SK-N-SH treated with all-trans-retinoic acid at 6 μM for 48 hours (cell line): ENCODE measurements at regions not wholly inside any gene's neighbourhood (a gene's known extent, or its start where the extent isn't known, plus 50 kb on each side); places are given as distances from the start of the nearest gene placed in this dataset.

ENCODE experiments used
- ATAC-seq: fragments of 200-7000 bp; cut with Tn5 transposase; 3 replicates; pipeline ENCODE4 v1.9.1; 2020; ENCODE audit warnings: mild to moderate bottlenecking, moderate library complexity
- ARNTL ChIP-seq: fragments of 450-650 bp; formaldehyde crosslinking; IDR thresholded peaks from 2 replicates; pipeline ENCODE4 v1.5.0; 2020; ENCODE audit warnings: low read depth, mild to moderate bottlenecking, moderate library complexity, borderline replicate concordance
- CSDC2 ChIP-seq: fragments of 250-450 bp; sonication (Bioruptor Pico); IDR thresholded peaks from 2 replicates; pipeline ENCODE4 v1.5.0; 2020; ENCODE audit warnings: mild to moderate bottlenecking, moderate library complexity
- ESRRG ChIP-seq: fragments of 250-450 bp; sonication (Bioruptor Pico); IDR thresholded peaks from 2 replicates; pipeline ENCODE4 v1.6.1; 2021; ENCODE audit warnings: mild to moderate bottlenecking
- GLIS3 ChIP-seq: fragments of 250-450 bp; sonication (Bioruptor Pico); IDR thresholded peaks from 2 replicates; pipeline ENCODE4 v1.5.0; 2020; ENCODE audit warnings: mild to moderate bottlenecking, moderate library complexity
- ISL1 ChIP-seq: fragments of 250-450 bp; sonication (Bioruptor Pico); IDR thresholded peaks from 2 replicates; pipeline ENCODE4 v2.1.2; 2022; ENCODE audit warnings: mild to moderate bottlenecking, moderate library complexity
- OSR1 ChIP-seq: fragments of 250-450 bp; sonication (Bioruptor Pico); IDR thresholded peaks from 2 replicates; pipeline ENCODE4 v1.8.0; 2022; ENCODE audit warnings: moderate library complexity, mild to moderate bottlenecking, inconsistent platforms
- PPARA ChIP-seq: fragments of 250-450 bp; sonication (Bioruptor Pico); IDR thresholded peaks from 2 replicates; pipeline ENCODE4 v1.5.0; 2020; ENCODE audit warnings: mild to moderate bottlenecking, borderline replicate concordance
- RARB ChIP-seq: fragments of 250-450 bp; sonication (Bioruptor Pico); IDR thresholded peaks from 2 replicates; pipeline ENCODE4 v1.8.0; 2021; ENCODE audit warnings: mild to moderate bottlenecking, moderate library complexity
- SNAI2 ChIP-seq: fragments of 250-450 bp; sonication (Bioruptor Pico); IDR thresholded peaks from 2 replicates; pipeline ENCODE4 v1.5.0; 2020; ENCODE audit warnings: mild to moderate bottlenecking, moderate library complexity
- TCF4 ChIP-seq: fragments of 250-450 bp; sonication (Bioruptor Pico); IDR thresholded peaks from 2 replicates; pipeline ENCODE4 v1.8.0; 2021; ENCODE audit warnings: mild to moderate bottlenecking, moderate library complexity, borderline replicate concordance
- TOX ChIP-seq: fragments of 250-450 bp; sonication (Bioruptor Pico); IDR thresholded peaks from 2 replicates; pipeline ENCODE4 v1.8.0; 2021; ENCODE audit warnings: mild to moderate bottlenecking, moderate library complexity, borderline replicate concordance
- ZC3H10 ChIP-seq: fragments of 250-450 bp; sonication (Bioruptor Pico); IDR thresholded peaks from 2 replicates; pipeline ENCODE4 v1.5.1; 2021; ENCODE audit warnings: mild to moderate bottlenecking, moderate library complexity
- ZFP30 ChIP-seq: fragments of 450-650 bp; formaldehyde crosslinking; IDR thresholded peaks from 2 replicates; pipeline ENCODE4 v1.5.0; 2022; ENCODE audit warnings: mild to moderate bottlenecking, moderate library complexity
- ZNF565 ChIP-seq: fragments of 450-650 bp; formaldehyde crosslinking; conservative IDR thresholded peaks from 2 replicates; pipeline ENCODE4 v1.5.0; 2020; ENCODE audit warnings: low read depth, mild to moderate bottlenecking, moderate library complexity
- ZNF70 ChIP-seq: fragments of 450-650 bp; formaldehyde crosslinking; IDR thresholded peaks from 2 replicates; pipeline ENCODE4 v1.5.0; 2020; ENCODE audit warnings: mild to moderate bottlenecking, moderate library complexity
- ZNF8 ChIP-seq: fragments of 450-650 bp; formaldehyde crosslinking; IDR thresholded peaks from 2 replicates; pipeline ENCODE4 v1.5.0; 2020; ENCODE audit warnings: mild to moderate bottlenecking, moderate library complexity
- TF ChIP-seq, protein P1 (sequence below): fragments of 250-450 bp; sonication (Bioruptor Pico); IDR thresholded peaks from 2 replicates; pipeline ENCODE4 v1.8.0; 2020; ENCODE audit warnings: mild to moderate bottlenecking, moderate library complexity, borderline replicate concordance
- TF ChIP-seq, protein P2 (sequence below): fragments of 250-450 bp; sonication (Bioruptor Pico); IDR thresholded peaks from 2 replicates; pipeline ENCODE4 v1.5.1; 2021; ENCODE audit warnings: mild to moderate bottlenecking, moderate library complexity
- TF ChIP-seq, protein P3 (sequence below): fragments of 250-450 bp; sonication (Bioruptor Pico); IDR thresholded peaks from 2 replicates; pipeline ENCODE4 v1.8.0; 2021; ENCODE audit warnings: low read depth, mild to moderate bottlenecking, moderate library complexity, borderline replicate concordance
- TF ChIP-seq, protein P4 (sequence below): fragments of 250-450 bp; sonication (Bioruptor Pico); IDR thresholded peaks from 2 replicates; pipeline ENCODE4 v1.5.0; 2020; ENCODE audit warnings: mild to moderate bottlenecking, moderate library complexity
- TF ChIP-seq, protein P5 (sequence below): fragments of 250-450 bp; sonication (Bioruptor Pico); IDR thresholded peaks from 2 replicates; pipeline ENCODE4 v1.5.1; 2020; ENCODE audit warnings: low read depth, mild to moderate bottlenecking, moderate library complexity

DNA sequence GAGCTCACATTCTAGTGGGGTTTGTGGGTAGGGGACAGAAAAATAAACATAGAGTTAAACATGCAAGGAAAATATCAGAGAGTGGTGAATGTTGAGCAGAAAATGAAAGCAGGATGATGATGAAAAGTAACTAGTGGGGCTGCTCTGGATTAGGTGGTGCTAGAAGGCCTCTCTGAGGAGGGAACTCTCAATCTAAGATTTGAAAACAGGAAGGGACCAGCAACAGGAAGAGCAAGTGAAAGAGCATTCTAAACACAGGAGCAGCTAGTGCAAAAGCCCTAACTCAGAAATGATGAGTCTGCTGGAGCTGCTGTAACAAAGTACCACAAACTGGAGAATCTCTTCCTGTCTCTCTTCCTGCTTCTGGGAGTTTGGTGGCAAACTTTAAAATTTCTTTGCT lies 468.6 kb upstream of the AGTR1 start:
- no peak for ATAC-seq
- TF ChIP-seq, protein P1, sequence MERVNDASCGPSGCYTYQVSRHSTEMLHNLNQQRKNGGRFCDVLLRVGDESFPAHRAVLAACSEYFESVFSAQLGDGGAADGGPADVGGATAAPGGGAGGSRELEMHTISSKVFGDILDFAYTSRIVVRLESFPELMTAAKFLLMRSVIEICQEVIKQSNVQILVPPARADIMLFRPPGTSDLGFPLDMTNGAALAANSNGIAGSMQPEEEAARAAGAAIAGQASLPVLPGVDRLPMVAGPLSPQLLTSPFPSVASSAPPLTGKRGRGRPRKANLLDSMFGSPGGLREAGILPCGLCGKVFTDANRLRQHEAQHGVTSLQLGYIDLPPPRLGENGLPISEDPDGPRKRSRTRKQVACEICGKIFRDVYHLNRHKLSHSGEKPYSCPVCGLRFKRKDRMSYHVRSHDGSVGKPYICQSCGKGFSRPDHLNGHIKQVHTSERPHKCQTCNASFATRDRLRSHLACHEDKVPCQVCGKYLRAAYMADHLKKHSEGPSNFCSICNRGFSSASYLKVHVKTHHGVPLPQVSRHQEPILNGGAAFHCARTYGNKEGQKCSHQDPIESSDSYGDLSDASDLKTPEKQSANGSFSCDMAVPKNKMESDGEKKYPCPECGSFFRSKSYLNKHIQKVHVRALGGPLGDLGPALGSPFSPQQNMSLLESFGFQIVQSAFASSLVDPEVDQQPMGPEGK, result no peak
- TF ChIP-seq GLIS3 (CRISPR knock-in tag) (no peak), ZNF565 (CRISPR knock-in tag) (no peak), ZNF8 (CRISPR knock-in tag) (no peak), ZC3H10 (CRISPR knock-in tag) (no peak)
- TF ChIP-seq, protein P2, sequence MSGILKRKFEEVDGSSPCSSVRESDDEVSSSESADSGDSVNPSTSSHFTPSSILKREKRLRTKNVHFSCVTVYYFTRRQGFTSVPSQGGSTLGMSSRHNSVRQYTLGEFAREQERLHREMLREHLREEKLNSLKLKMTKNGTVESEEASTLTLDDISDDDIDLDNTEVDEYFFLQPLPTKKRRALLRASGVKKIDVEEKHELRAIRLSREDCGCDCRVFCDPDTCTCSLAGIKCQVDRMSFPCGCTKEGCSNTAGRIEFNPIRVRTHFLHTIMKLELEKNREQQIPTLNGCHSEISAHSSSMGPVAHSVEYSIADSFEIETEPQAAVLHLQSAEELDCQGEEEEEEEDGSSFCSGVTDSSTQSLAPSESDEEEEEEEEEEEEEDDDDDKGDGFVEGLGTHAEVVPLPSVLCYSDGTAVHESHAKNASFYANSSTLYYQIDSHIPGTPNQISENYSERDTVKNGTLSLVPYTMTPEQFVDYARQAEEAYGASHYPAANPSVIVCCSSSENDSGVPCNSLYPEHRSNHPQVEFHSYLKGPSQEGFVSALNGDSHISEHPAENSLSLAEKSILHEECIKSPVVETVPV (CRISPR knock-in tag), result no peak

DNA sequence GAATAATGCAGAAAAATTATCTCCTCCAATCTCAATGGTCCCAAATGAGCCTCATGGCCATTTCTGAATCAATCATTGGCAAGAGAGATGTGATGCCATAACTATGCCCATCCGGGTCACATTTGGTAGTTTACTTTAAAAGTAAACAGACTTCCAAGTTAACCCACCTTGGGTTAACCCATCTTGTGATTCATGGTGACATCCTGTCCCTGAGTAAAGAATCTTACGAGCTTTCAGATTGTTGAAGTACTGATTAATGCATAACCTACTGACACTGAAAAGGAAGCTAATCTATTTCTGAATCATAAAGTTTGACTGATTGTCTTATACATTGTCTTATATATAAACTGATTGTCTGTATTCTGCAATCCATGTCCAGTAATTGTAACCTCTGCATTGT lies 467.2 kb upstream of the AGTR1 start:
- ATAC-seq, result no peak
- TF ChIP-seq ARNTL (CRISPR knock-in tag) (no peak), ISL1 (CRISPR knock-in tag) (no peak), ZNF565 (CRISPR knock-in tag) (no peak), OSR1 (CRISPR knock-in tag) (no peak), SNAI2 (CRISPR knock-in tag) (no peak), CSDC2 (CRISPR knock-in tag) (no peak), ZC3H10 (CRISPR knock-in tag) (no peak), GLIS3 (CRISPR knock-in tag) (no peak), ZNF8 (CRISPR knock-in tag) (no peak), TOX (CRISPR knock-in tag) (no peak)
- TF ChIP-seq, protein P3, sequence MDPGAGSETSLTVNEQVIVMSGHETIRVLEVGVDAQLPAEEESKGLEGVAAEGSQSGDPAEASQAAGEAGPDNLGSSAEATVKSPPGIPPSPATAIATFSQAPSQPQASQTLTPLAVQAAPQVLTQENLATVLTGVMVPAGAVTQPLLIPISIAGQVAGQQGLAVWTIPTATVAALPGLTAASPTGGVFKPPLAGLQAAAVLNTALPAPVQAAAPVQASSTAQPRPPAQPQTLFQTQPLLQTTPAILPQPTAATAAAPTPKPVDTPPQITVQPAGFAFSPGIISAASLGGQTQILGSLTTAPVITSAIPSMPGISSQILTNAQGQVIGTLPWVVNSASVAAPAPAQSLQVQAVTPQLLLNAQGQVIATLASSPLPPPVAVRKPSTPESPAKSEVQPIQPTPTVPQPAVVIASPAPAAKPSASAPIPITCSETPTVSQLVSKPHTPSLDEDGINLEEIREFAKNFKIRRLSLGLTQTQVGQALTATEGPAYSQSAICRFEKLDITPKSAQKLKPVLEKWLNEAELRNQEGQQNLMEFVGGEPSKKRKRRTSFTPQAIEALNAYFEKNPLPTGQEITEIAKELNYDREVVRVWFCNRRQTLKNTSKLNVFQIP, result no peak
- TF ChIP-seq, protein P4, sequence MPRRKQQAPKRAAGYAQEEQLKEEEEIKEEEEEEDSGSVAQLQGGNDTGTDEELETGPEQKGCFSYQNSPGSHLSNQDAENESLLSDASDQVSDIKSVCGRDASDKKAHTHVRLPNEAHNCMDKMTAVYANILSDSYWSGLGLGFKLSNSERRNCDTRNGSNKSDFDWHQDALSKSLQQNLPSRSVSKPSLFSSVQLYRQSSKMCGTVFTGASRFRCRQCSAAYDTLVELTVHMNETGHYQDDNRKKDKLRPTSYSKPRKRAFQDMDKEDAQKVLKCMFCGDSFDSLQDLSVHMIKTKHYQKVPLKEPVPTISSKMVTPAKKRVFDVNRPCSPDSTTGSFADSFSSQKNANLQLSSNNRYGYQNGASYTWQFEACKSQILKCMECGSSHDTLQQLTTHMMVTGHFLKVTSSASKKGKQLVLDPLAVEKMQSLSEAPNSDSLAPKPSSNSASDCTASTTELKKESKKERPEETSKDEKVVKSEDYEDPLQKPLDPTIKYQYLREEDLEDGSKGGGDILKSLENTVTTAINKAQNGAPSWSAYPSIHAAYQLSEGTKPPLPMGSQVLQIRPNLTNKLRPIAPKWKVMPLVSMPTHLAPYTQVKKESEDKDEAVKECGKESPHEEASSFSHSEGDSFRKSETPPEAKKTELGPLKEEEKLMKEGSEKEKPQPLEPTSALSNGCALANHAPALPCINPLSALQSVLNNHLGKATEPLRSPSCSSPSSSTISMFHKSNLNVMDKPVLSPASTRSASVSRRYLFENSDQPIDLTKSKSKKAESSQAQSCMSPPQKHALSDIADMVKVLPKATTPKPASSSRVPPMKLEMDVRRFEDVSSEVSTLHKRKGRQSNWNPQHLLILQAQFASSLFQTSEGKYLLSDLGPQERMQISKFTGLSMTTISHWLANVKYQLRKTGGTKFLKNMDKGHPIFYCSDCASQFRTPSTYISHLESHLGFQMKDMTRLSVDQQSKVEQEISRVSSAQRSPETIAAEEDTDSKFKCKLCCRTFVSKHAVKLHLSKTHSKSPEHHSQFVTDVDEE (CRISPR knock-in tag), result no peak

DNA sequence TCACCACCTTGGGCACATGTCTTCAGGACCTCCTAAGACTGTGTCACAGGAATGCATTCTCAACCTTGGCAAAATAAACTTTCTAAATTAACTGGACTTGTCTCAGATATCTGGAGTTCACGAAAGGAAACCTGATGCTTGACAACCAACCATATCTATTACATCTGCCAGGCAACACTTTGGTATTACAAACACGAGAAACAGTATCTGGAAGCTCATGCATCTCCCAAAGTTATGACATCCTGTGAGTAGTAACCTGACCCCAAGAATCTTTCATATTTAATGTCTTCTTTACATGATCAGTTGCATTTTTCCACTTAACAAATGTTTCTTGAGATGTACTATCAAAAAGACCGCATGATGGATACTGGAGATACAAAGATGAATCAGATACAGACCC lies 465.3 kb upstream of the AGTR1 start:
- TF ChIP-seq, protein P4 (CRISPR knock-in tag), result no peak
- TF ChIP-seq, protein P5, sequence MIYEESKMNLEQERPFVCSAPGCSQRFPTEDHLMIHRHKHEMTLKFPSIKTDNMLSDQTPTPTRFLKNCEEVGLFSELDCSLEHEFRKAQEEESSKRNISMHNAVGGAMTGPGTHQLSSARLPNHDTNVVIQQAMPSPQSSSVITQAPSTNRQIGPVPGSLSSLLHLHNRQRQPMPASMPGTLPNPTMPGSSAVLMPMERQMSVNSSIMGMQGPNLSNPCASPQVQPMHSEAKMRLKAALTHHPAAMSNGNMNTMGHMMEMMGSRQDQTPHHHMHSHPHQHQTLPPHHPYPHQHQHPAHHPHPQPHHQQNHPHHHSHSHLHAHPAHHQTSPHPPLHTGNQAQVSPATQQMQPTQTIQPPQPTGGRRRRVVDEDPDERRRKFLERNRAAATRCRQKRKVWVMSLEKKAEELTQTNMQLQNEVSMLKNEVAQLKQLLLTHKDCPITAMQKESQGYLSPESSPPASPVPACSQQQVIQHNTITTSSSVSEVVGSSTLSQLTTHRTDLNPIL (CRISPR knock-in tag), result no peak
- no peak for TF ChIP-seq ZFP30
- TF ChIP-seq SNAI2 (CRISPR knock-in tag), result no peak
- TF ChIP-seq ISL1 (CRISPR knock-in tag), result no peak
- TF ChIP-seq, protein P3, result no peak
- TF ChIP-seq, protein P1, result no peak
- TF ChIP-seq ESRRG, result no peak
- TF ChIP-seq PPARA (CRISPR knock-in tag), result no peak
- TF ChIP-seq OSR1 (CRISPR knock-in tag), result no peak
- TF ChIP-seq RARB (CRISPR knock-in tag), result no peak
- TF ChIP-seq ZNF70 (CRISPR knock-in tag), result no peak
- TF ChIP-seq TCF4 (CRISPR knock-in tag), result no peak
- TF ChIP-seq TOX (CRISPR knock-in tag), result no peak
- no peak for TF ChIP-seq ZC3H10 (CRISPR knock-in tag)
- no peak for TF ChIP-seq ARNTL (CRISPR knock-in tag)
- TF ChIP-seq, all 23 proteins: peak for 0
- ATAC-seq, result peak; percentile 88
